CD4-positive, alpha-beta T cell (primary cell): ENCODE measurements at regions not wholly inside any gene's neighbourhood (a gene's known extent, or its start where the extent isn't known, plus 50 kb on each side); places are given as distances from the start of the nearest gene placed in this dataset.

ENCODE experiments used
- ATAC-seq: fragments of 200-7000 bp; cut with Tn5 transposase; one replicate; pipeline ENCODE4 v1.10.0; 2022; ENCODE audit warnings: mild to moderate bottlenecking; ENCODE audit not compliant: poor library complexity
- CTCF ChIA-PET: fragments of 350-600 bp; sonication (Branson Sonifier 250); formaldehyde crosslinking; loops from one replicate; lab custom pipeline; 2021; ENCODE audit warnings: antibody characterized with exemption, inconsistent platforms; lab: Charles Lee
- POLR2A ChIA-PET: fragments of 350-600 bp; sonication (Branson Sonifier 250); formaldehyde crosslinking; loops from one replicate; lab custom pipeline; 2021; ENCODE audit warnings: antibody characterized with exemption, inconsistent platforms; lab: Charles Lee
- DNase-seq, 14 experiments: peaks; one replicate each; pipeline ENCODE4 v3.0.0-alpha.2; 2013 to 2020; ENCODE audit warnings: mixed read lengths in 2 of 14
- H3K27ac ChIP-seq, 2 donors: one replicate each; pipeline versions ENCODE4 v1.5.1 to v1.7.0; 2013; ENCODE audit warnings: low read length in 2 of 2, low read depth in 1 of 2, mild to moderate bottlenecking in 1 of 2
- H3K27me3 ChIP-seq, 2 experiments: 1 replicate in 1 of 2; 2 replicates in 1 of 2; pipeline versions ENCODE4 v1.6.1 to v1.7.0; 2013; ENCODE audit warnings: low read length in 2 of 2, control low read depth in 1 of 2, mild to moderate bottlenecking in 1 of 2, moderate library complexity in 1 of 2; ENCODE audit not compliant: insufficient read depth in 2 of 2, control insufficient read depth in 1 of 2
- H3K36me3 ChIP-seq: one replicate; pipeline ENCODE4 v1.6.1; 2013; ENCODE audit warnings: low read length, control low read depth; ENCODE audit not compliant: insufficient read depth
- H3K4me1 ChIP-seq: one replicate; pipeline ENCODE4 v1.6.1; 2013; ENCODE audit warnings: low read length, control low read depth; ENCODE audit not compliant: insufficient read depth
- H3K4me3 ChIP-seq: one replicate; pipeline ENCODE4 v1.5.1; 2013; ENCODE audit warnings: mild to moderate bottlenecking, low read length, moderate library complexity
- H3K9me3 ChIP-seq, 2 experiments: 1 replicate in 1 of 2; 2 replicates in 1 of 2; pipeline versions ENCODE4 v1.6.1 to v1.7.0; 2013; ENCODE audit warnings: low read length in 2 of 2, mild to moderate bottlenecking in 2 of 2, control low read depth in 1 of 2, moderate library complexity in 1 of 2; ENCODE audit not compliant: control insufficient read depth in 1 of 2, insufficient read depth in 1 of 2
- H3K27ac Mint-ChIP-seq: one replicate; pipeline ENCODE4 v1.8.0; 2020; ENCODE audit warnings: mixed read lengths
- H3K27me3 Mint-ChIP-seq: one replicate; pipeline ENCODE4 v1.8.0; 2021; ENCODE audit warnings: mixed read lengths
- H3K36me3 Mint-ChIP-seq: one replicate; pipeline ENCODE4 v1.8.0; 2021; ENCODE audit warnings: low read depth, mixed read lengths
- H3K4me1 Mint-ChIP-seq: one replicate; pipeline ENCODE4 v1.8.0; 2021; ENCODE audit warnings: low read depth, mixed read lengths
- H3K4me3 Mint-ChIP-seq: one replicate; pipeline ENCODE4 v1.8.0; 2020; ENCODE audit warnings: mild to moderate bottlenecking, mixed read lengths
- H3K9me3 Mint-ChIP-seq: one replicate; pipeline ENCODE4 v1.8.0; 2020; ENCODE audit warnings: mixed read lengths
- intact Hi-C, 2 experiments: fragments of 100-400 bp; cut with DNase I in 1 of 2; cut with micrococcal nuclease in 1 of 2; formaldehyde crosslinking; loops; one replicate each; pipeline versions ENCODE4 v1.15.1 to v1.9.0; 2023 to 2025; cut with DNase I, micrococcal nuclease
- TF ChIP-seq, protein P1 (sequence below): fragments of 200-600 bp; IDR thresholded peaks from one replicate; pipeline ENCODE4 v1.8.0; 2022; ENCODE audit warnings: antibody characterized with exemption, mild to moderate bottlenecking

- Histone ChIP-seq H3K27ac (no peak overlapping the region), H3K9me3 (peaks cover 6 to 11% of the 10 kb centered on the region in 2 experiments), H3K4me3 (no peak overlapping the region), H3K36me3 (no peaks in the 10 kb centered on the region), H3K27me3 (no peaks in the 10 kb centered on the region), H3K4me1 (no peaks in the 10 kb centered on the region)
- no peak overlapping the region for H3K4me3 Mint-ChIP-seq
- peaks cover 9% of the 10 kb centered on the region for H3K9me3 Mint-ChIP-seq
- ATAC-seq (no peak), DNase-seq (no peak)
- no peaks in the 10 kb centered on the region for H3K4me1 Mint-ChIP-seq
- H3K27me3 Mint-ChIP-seq = no peaks in the 10 kb centered on the region
- no peaks in the 10 kb centered on the region for H3K36me3 Mint-ChIP-seq
- H3K27ac Mint-ChIP-seq = no peak overlapping the region
- CTCF ChIA-PET = no interaction called here
- TF ChIP-seq, protein P1, sequence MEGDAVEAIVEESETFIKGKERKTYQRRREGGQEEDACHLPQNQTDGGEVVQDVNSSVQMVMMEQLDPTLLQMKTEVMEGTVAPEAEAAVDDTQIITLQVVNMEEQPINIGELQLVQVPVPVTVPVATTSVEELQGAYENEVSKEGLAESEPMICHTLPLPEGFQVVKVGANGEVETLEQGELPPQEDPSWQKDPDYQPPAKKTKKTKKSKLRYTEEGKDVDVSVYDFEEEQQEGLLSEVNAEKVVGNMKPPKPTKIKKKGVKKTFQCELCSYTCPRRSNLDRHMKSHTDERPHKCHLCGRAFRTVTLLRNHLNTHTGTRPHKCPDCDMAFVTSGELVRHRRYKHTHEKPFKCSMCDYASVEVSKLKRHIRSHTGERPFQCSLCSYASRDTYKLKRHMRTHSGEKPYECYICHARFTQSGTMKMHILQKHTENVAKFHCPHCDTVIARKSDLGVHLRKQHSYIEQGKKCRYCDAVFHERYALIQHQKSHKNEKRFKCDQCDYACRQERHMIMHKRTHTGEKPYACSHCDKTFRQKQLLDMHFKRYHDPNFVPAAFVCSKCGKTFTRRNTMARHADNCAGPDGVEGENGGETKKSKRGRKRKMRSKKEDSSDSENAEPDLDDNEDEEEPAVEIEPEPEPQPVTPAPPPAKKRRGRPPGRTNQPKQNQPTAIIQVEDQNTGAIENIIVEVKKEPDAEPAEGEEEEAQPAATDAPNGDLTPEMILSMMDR = no peak
- intact Hi-C loops = no loop called here
- POLR2A ChIA-PET = no interaction called here
Measured at GRCh38 chr15:27656296-27656987, 442.7 kb downstream of the OCA2 start.

- POLR2A ChIA-PET = no interaction called here
- H3K27me3 Mint-ChIP-seq = no peaks in the 10 kb centered on the region
Measured at GRCh38 chr15:27655056-27655455, 444.1 kb downstream of the OCA2 start.

DNA sequence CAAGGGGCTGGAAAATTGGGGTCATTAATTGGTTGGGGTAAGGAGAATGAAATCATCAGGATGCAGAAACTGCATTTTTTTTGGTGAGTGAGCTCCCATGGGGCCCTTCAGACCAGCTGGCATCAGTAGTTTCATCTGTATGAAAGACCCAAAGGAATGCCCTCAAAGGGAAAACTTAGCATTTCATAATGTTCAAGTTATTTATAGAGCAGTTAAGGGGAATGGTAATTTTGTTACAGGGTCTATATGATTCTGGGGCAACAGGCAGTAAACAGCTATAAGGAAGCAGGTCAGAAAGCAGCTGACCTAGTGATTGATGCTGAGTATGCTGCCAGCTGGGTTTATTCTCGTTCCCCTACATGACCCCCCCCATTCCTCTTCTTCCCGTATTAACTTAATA is 448.9 kb downstream of the OCA2 start:
- no peaks in the 10 kb centered on the region for H3K27me3 Mint-ChIP-seq
- ChIA-PET POLR2A (no interaction called here), CTCF (no interaction called here)
- no peak overlapping the region for H3K4me3 Mint-ChIP-seq
- Histone ChIP-seq H3K4me3 (no peak overlapping the region), H3K27ac (no peak overlapping the region), H3K9me3 (peaks cover 0 to 3% of the 10 kb centered on the region in 2 experiments), H3K27me3 (no peaks in the 10 kb centered on the region), H3K4me1 (no peaks in the 10 kb centered on the region), H3K36me3 (no peaks in the 10 kb centered on the region)
- ATAC-seq (no peak), DNase-seq (no peak)
- TF ChIP-seq, protein P1 = no peak
- H3K4me1 Mint-ChIP-seq = no peaks in the 10 kb centered on the region
- no peaks in the 10 kb centered on the region for H3K36me3 Mint-ChIP-seq
- intact Hi-C loops = no loop called here
- H3K9me3 Mint-ChIP-seq = peaks cover 11% of the 10 kb centered on the region
- no peak overlapping the region for H3K27ac Mint-ChIP-seq

More at GRCh38 chr15:27655056-27655455, 444.1 kb downstream of the OCA2 start:
- ATAC-seq (no peak), DNase-seq (no peak)
- no peak overlapping the region for H3K27ac Mint-ChIP-seq
- Histone ChIP-seq H3K4me1 (no peaks in the 10 kb centered on the region), H3K27me3 (no peaks in the 10 kb centered on the region), H3K27ac (no peak overlapping the region), H3K9me3 (peaks cover 6 to 11% of the 10 kb centered on the region in 2 experiments), H3K36me3 (no peaks in the 10 kb centered on the region), H3K4me3 (no peak overlapping the region)
- peaks cover 11% of the 10 kb centered on the region for H3K9me3 Mint-ChIP-seq
- TF ChIP-seq, protein P1 = no peak
- H3K4me1 Mint-ChIP-seq = no peaks in the 10 kb centered on the region
- intact Hi-C loops = no loop called here
- H3K36me3 Mint-ChIP-seq = no peaks in the 10 kb centered on the region
- no peak overlapping the region for H3K4me3 Mint-ChIP-seq
- CTCF ChIA-PET = no interaction called here
